CD4-positive, alpha-beta T cell (primary cell): ENCODE measurements at regions not wholly inside any gene's neighbourhood (a gene's known extent, or its start where the extent isn't known, plus 50 kb on each side); places are given as distances from the start of the nearest gene placed in this dataset.

Experiments used
- ATAC-seq: fragments of 200-7000 bp; cut with Tn5 transposase; one replicate; pipeline ENCODE4 v1.10.0; 2022; ENCODE audit warnings: mild to moderate bottlenecking; ENCODE audit not compliant: poor library complexity
- CTCF ChIA-PET: fragments of 350-600 bp; sonication (Branson Sonifier 250); formaldehyde crosslinking; loops from one replicate; lab custom pipeline; 2021; ENCODE audit warnings: antibody characterized with exemption, inconsistent platforms; lab: Charles Lee
- POLR2A ChIA-PET: fragments of 350-600 bp; sonication (Branson Sonifier 250); formaldehyde crosslinking; loops from one replicate; lab custom pipeline; 2021; ENCODE audit warnings: antibody characterized with exemption, inconsistent platforms; lab: Charles Lee
- DNase-seq, 14 experiments: peaks; one replicate each; pipeline ENCODE4 v3.0.0-alpha.2; 2013 to 2020; ENCODE audit warnings: mixed read lengths in 2 of 14
- H3K27ac ChIP-seq, 2 donors: one replicate each; pipeline versions ENCODE4 v1.5.1 to v1.7.0; 2013; ENCODE audit warnings: low read length in 2 of 2, low read depth in 1 of 2, mild to moderate bottlenecking in 1 of 2
- H3K27me3 ChIP-seq, 2 experiments: 1 replicate in 1 of 2; 2 replicates in 1 of 2; pipeline versions ENCODE4 v1.6.1 to v1.7.0; 2013; ENCODE audit warnings: low read length in 2 of 2, control low read depth in 1 of 2, mild to moderate bottlenecking in 1 of 2, moderate library complexity in 1 of 2; ENCODE audit not compliant: insufficient read depth in 2 of 2, control insufficient read depth in 1 of 2
- H3K36me3 ChIP-seq: one replicate; pipeline ENCODE4 v1.6.1; 2013; ENCODE audit warnings: low read length, control low read depth; ENCODE audit not compliant: insufficient read depth
- H3K4me1 ChIP-seq: one replicate; pipeline ENCODE4 v1.6.1; 2013; ENCODE audit warnings: low read length, control low read depth; ENCODE audit not compliant: insufficient read depth
- H3K4me3 ChIP-seq: one replicate; pipeline ENCODE4 v1.5.1; 2013; ENCODE audit warnings: mild to moderate bottlenecking, low read length, moderate library complexity
- H3K9me3 ChIP-seq, 2 experiments: 1 replicate in 1 of 2; 2 replicates in 1 of 2; pipeline versions ENCODE4 v1.6.1 to v1.7.0; 2013; ENCODE audit warnings: low read length in 2 of 2, mild to moderate bottlenecking in 2 of 2, control low read depth in 1 of 2, moderate library complexity in 1 of 2; ENCODE audit not compliant: control insufficient read depth in 1 of 2, insufficient read depth in 1 of 2
- H3K27ac Mint-ChIP-seq: one replicate; pipeline ENCODE4 v1.8.0; 2020; ENCODE audit warnings: mixed read lengths
- H3K27me3 Mint-ChIP-seq: one replicate; pipeline ENCODE4 v1.8.0; 2021; ENCODE audit warnings: mixed read lengths
- H3K36me3 Mint-ChIP-seq: one replicate; pipeline ENCODE4 v1.8.0; 2021; ENCODE audit warnings: low read depth, mixed read lengths
- H3K4me1 Mint-ChIP-seq: one replicate; pipeline ENCODE4 v1.8.0; 2021; ENCODE audit warnings: low read depth, mixed read lengths
- H3K4me3 Mint-ChIP-seq: one replicate; pipeline ENCODE4 v1.8.0; 2020; ENCODE audit warnings: mild to moderate bottlenecking, mixed read lengths
- H3K9me3 Mint-ChIP-seq: one replicate; pipeline ENCODE4 v1.8.0; 2020; ENCODE audit warnings: mixed read lengths
- CTCF ChIP-seq: fragments of 200-600 bp; IDR thresholded peaks from one replicate; pipeline ENCODE4 v1.8.0; 2022; ENCODE audit warnings: antibody characterized with exemption, mild to moderate bottlenecking
- intact Hi-C, 2 experiments: fragments of 100-400 bp; cut with DNase I in 1 of 2; cut with micrococcal nuclease in 1 of 2; formaldehyde crosslinking; loops; one replicate each; pipeline versions ENCODE4 v1.15.1 to v1.9.0; 2023 to 2025; cut with DNase I, micrococcal nuclease

- no peak for ATAC-seq
- no peaks in the 10 kb centered on the region for H3K4me1 ChIP-seq
- no peak for DNase-seq
- peaks cover 0 to 4% of the 10 kb centered on the region in 2 experiments for H3K27me3 ChIP-seq
- peaks cover 1 to 5% of the 10 kb centered on the region in 2 experiments for H3K9me3 ChIP-seq
- no peak overlapping the region for H3K27ac ChIP-seq
- no peak overlapping the region for H3K27ac Mint-ChIP-seq
- H3K4me1 Mint-ChIP-seq: no peaks in the 10 kb centered on the region
- no peaks in the 10 kb centered on the region for H3K36me3 Mint-ChIP-seq
- intact Hi-C loops: no loop called here
- no peaks in the 10 kb centered on the region for H3K36me3 ChIP-seq
- ChIA-PET CTCF (no interaction called here), POLR2A (no interaction called here)
- H3K4me3 Mint-ChIP-seq: no peak overlapping the region
- H3K4me3 ChIP-seq: no peak overlapping the region
- H3K9me3 Mint-ChIP-seq: peaks cover 4% of the 10 kb centered on the region
- peaks cover 25% of the 10 kb centered on the region for H3K27me3 Mint-ChIP-seq
- TF ChIP-seq CTCF: no peak
These were observed 133.1 kb downstream of the TMEM30B start for GRCh38 chr14:61147831-61148549.

GRCh38 chr14:61147381-61147821 lies 133.7 kb downstream of the TMEM30B start:
- Mint-ChIP-seq H3K27me3 (peaks cover 20% of the 10 kb centered on the region), H3K4me1 (no peaks in the 10 kb centered on the region), H3K4me3 (no peak overlapping the region), H3K27ac (no peak overlapping the region), H3K9me3 (peaks cover 4% of the 10 kb centered on the region), H3K36me3 (no peaks in the 10 kb centered on the region)
- Histone ChIP-seq H3K9me3 (peaks cover 3 to 5% of the 10 kb centered on the region in 2 experiments), H3K4me3 (no peak overlapping the region), H3K36me3 (no peaks in the 10 kb centered on the region), H3K4me1 (no peaks in the 10 kb centered on the region), H3K27ac (no peak overlapping the region), H3K27me3 (no peaks in the 10 kb centered on the region)
- ChIA-PET CTCF (no interaction called here), POLR2A (no interaction called here)
- DNase-seq (no peak), ATAC-seq (no peak)
- no peak for TF ChIP-seq CTCF
- intact Hi-C loops: no loop called here

GRCh38 chr14:61146899-61147298 lies 134.2 kb downstream of the TMEM30B start:
- no peaks in the 10 kb centered on the region for H3K4me1 ChIP-seq
- ChIA-PET CTCF (no interaction called here), POLR2A (no interaction called here)
- no peaks in the 10 kb centered on the region for H3K4me1 Mint-ChIP-seq
- no peak overlapping the region for H3K27ac ChIP-seq
- H3K27me3 ChIP-seq: no peaks in the 10 kb centered on the region
- H3K4me3 Mint-ChIP-seq: no peak overlapping the region
- H3K9me3 Mint-ChIP-seq: peaks cover 4% of the 10 kb centered on the region
- no peak overlapping the region for H3K4me3 ChIP-seq
- H3K27ac Mint-ChIP-seq: no peak overlapping the region
- peaks cover 20% of the 10 kb centered on the region for H3K27me3 Mint-ChIP-seq
- intact Hi-C loops: no loop called here
- TF ChIP-seq CTCF: no peak
- no peaks in the 10 kb centered on the region for H3K36me3 ChIP-seq
- no peaks in the 10 kb centered on the region for H3K36me3 Mint-ChIP-seq
- H3K9me3 ChIP-seq: peaks cover 3 to 5% of the 10 kb centered on the region in 2 experiments
- DNase-seq: no peak
- no peak for ATAC-seq
